HepG2 (cell line): ENCODE measurements at regions not wholly inside any gene's neighbourhood (a gene's known extent, or its start where the extent isn't known, plus 50 kb on each side); places are given as distances from the start of the nearest gene placed in this dataset.

Source experiments
- ERF ChIP-seq: IDR thresholded peaks from 2 replicates; pipeline ENCODE4 v1.6.1; 2018; ENCODE audit warnings: missing biosample characterization, missing genetic modification reagents
- NR1H2 ChIP-seq: sonication (generic); formaldehyde crosslinking; IDR thresholded peaks from 2 replicates; pipeline ENCODE4 v1.8.1; 2022; ENCODE audit warnings: low read depth, missing genetic modification reagents, borderline replicate concordance
- ONECUT2 ChIP-seq: sonication (generic); formaldehyde crosslinking; IDR thresholded peaks from 2 replicates; pipeline ENCODE4 v1.4.0; 2020; ENCODE audit warnings: missing genetic modification reagents
- PAXIP1 ChIP-seq: sonication (generic); formaldehyde crosslinking; conservative IDR thresholded peaks from 2 replicates; pipeline ENCODE4 v1.4.0; 2020; ENCODE audit warnings: mild to moderate bottlenecking, missing genetic modification reagents, moderate library complexity
- SNAPC5 ChIP-seq: sonication (generic); formaldehyde crosslinking; IDR thresholded peaks from 2 replicates; pipeline ENCODE4 v1.8.1; 2023; ENCODE audit warnings: mild to moderate bottlenecking, missing genetic modification reagents, borderline replicate concordance
- ZFAT ChIP-seq: sonication (generic); formaldehyde crosslinking; conservative IDR thresholded peaks from 2 replicates; pipeline ENCODE4 v1.8.1; 2023; ENCODE audit warnings: missing genetic modification reagents, inconsistent platforms
- ZMAT5 ChIP-seq: sonication (generic); formaldehyde crosslinking; IDR thresholded peaks from 2 replicates; pipeline ENCODE4 v1.5.0; 2020; ENCODE audit warnings: mild to moderate bottlenecking, low read depth, missing genetic modification reagents, borderline replicate concordance
- ZNF136 ChIP-seq: sonication (generic); formaldehyde crosslinking; IDR thresholded peaks from 2 replicates; pipeline ENCODE4 v1.8.1; 2022; ENCODE audit warnings: low read depth, mild to moderate bottlenecking, moderate library complexity, missing genetic modification reagents
- ZNF274 ChIP-seq: sonication (generic); formaldehyde crosslinking; IDR thresholded peaks from 2 replicates; pipeline ENCODE4 v1.5.1; 2020; ENCODE audit warnings: mild to moderate bottlenecking, missing genetic modification reagents
- ZNF326 ChIP-seq: sonication (generic); formaldehyde crosslinking; IDR thresholded peaks from 2 replicates; pipeline ENCODE4 v1.4.0; 2020; ENCODE audit warnings: missing genetic modification reagents, borderline replicate concordance
- ZNF34 ChIP-seq: sonication (generic); formaldehyde crosslinking; IDR thresholded peaks from 2 replicates; pipeline ENCODE4 v1.4.0; 2020; ENCODE audit warnings: mild to moderate bottlenecking, missing genetic modification reagents, borderline replicate concordance

- TF ChIP-seq ZMAT5 (CRISPR knock-in tag) (no peak), SNAPC5 (CRISPR knock-in tag) (no peak), NR1H2 (no peak), ZNF326 (CRISPR knock-in tag) (no peak), ERF (CRISPR knock-in tag) (no peak), ZNF136 (CRISPR knock-in tag) (no peak), PAXIP1 (CRISPR knock-in tag) (no peak), ONECUT2 (CRISPR knock-in tag) (no peak), ZNF34 (CRISPR knock-in tag) (no peak), ZNF274 (CRISPR knock-in tag) (no peak), ZFAT (CRISPR knock-in tag) (no peak)
Measured at GRCh38 chr6:113067612-113068275, 720.6 kb downstream of the RFPL4B start (continued).
